ENCODE measurements at regions not wholly inside any gene's neighbourhood (a gene's known extent, or its start where the extent isn't known, plus 50 kb on each side); places are given as distances from the start of the nearest gene placed in this dataset.

- no peak for TF ChIP-seq CTCF (IDR thresholded peaks at IDR 0.05)
- TF ChIP-seq POLR2AphosphoS5 (IDR thresholded peaks at IDR 0.05) = no peak
Measured at GRCh38 chr16:80018466-80018865, 417.9 kb upstream of the MAF start.
